ENCODE measurements at regions not wholly inside any gene's neighbourhood (a gene's known extent, or its start where the extent isn't known, plus 50 kb on each side); places are given as distances from the start of the nearest gene placed in this dataset.

DNA sequence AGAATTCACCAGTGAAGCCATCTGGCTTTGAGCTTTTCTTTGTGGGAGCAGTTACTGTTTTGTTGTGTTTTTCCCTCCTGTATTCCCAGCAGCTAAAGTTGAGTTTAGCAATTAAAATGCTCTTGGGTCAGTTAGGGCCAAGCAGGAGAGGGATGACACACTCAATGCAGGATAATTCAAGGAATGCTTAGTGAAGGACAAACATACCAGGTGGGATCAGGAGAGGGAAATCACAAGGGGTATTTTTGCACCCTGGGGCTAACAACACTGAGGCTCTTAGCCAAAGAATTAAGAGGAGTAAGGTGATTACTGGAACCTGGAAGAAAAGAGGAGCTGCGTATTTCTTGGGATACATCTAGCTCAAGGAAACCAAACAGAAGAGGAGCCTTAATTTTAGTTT lies 82.4 kb upstream of the KCND2 start:
- TF ChIP-seq, protein P1, sequence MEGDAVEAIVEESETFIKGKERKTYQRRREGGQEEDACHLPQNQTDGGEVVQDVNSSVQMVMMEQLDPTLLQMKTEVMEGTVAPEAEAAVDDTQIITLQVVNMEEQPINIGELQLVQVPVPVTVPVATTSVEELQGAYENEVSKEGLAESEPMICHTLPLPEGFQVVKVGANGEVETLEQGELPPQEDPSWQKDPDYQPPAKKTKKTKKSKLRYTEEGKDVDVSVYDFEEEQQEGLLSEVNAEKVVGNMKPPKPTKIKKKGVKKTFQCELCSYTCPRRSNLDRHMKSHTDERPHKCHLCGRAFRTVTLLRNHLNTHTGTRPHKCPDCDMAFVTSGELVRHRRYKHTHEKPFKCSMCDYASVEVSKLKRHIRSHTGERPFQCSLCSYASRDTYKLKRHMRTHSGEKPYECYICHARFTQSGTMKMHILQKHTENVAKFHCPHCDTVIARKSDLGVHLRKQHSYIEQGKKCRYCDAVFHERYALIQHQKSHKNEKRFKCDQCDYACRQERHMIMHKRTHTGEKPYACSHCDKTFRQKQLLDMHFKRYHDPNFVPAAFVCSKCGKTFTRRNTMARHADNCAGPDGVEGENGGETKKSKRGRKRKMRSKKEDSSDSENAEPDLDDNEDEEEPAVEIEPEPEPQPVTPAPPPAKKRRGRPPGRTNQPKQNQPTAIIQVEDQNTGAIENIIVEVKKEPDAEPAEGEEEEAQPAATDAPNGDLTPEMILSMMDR (IDR thresholded peaks at IDR 0.05), result no peak
- no peak for TF ChIP-seq POLR2A (IDR thresholded peaks at IDR 0.05)

All from tibial nerve (tissue), 3 donors.